ENCODE measurements at regions not wholly inside any gene's neighbourhood (a gene's known extent, or its start where the extent isn't known, plus 50 kb on each side); places are given as distances from the start of the nearest gene placed in this dataset.

DNA sequence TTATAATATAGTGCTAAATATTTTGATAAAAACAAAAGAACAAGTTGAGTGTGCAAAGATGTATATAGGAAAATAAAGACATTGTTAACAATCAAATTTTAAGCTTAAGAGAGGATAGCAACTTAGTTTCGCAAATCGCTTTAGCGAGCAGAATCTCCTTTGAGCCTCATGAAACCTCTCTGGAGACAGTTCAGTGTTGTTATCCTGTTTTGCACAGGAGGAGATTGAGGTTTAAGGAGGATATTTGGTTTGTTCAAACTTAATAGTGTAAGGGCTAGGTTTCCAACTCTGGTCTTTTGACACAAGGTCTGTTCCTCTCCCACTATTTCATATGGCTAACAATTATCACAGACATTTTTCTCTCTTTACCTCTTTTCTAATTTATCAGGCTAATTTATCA is 1848.5 kb upstream of the TENM3 start:
- Histone ChIP-seq H3K36me3 (ENCODE audit: control insufficient read depth, insufficient read depth, low read length) (no peaks in the 10 kb centered on the region), H3K4me1 (no peaks in the 10 kb centered on the region), H3K9me3 (no peaks in the 10 kb centered on the region), H3K27me3 (replicated peaks; ENCODE audit: control insufficient read depth, insufficient read depth, low read length) (no peaks in the 10 kb centered on the region), H3K4me3 (ENCODE audit: low read depth, low read length) (no peak overlapping the region)
- TF ChIP-seq, protein P1, sequence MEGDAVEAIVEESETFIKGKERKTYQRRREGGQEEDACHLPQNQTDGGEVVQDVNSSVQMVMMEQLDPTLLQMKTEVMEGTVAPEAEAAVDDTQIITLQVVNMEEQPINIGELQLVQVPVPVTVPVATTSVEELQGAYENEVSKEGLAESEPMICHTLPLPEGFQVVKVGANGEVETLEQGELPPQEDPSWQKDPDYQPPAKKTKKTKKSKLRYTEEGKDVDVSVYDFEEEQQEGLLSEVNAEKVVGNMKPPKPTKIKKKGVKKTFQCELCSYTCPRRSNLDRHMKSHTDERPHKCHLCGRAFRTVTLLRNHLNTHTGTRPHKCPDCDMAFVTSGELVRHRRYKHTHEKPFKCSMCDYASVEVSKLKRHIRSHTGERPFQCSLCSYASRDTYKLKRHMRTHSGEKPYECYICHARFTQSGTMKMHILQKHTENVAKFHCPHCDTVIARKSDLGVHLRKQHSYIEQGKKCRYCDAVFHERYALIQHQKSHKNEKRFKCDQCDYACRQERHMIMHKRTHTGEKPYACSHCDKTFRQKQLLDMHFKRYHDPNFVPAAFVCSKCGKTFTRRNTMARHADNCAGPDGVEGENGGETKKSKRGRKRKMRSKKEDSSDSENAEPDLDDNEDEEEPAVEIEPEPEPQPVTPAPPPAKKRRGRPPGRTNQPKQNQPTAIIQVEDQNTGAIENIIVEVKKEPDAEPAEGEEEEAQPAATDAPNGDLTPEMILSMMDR (IDR thresholded peaks at IDR 0.05; ENCODE audit: insufficient read depth in 1 of 2, low read depth in 1 of 2, low read length in 1 of 2, severe bottlenecking in 1 of 2, unreplicated experiment in 1 of 2) = no peak
- ChIA-PET POLR2A (no interaction called here), CTCF (no interaction called here)
- Mint-ChIP-seq H3K9me3 (ENCODE audit: unreplicated experiment) (no peaks in the 10 kb centered on the region), H3K27ac (ENCODE audit: unreplicated experiment) (no peak overlapping the region), H3K4me1 (ENCODE audit: low read depth, unreplicated experiment) (no peaks in the 10 kb centered on the region), H3K27me3 (ENCODE audit: insufficient read depth, unreplicated experiment) (no peaks in the 10 kb centered on the region), H3K4me3 (ENCODE audit: unreplicated experiment) (no peak overlapping the region), H3K36me3 (ENCODE audit: insufficient read depth, unreplicated experiment) (no peaks in the 10 kb centered on the region)
- DNase-seq = no peak
- intact Hi-C loops (cut with micrococcal nuclease; ENCODE audit: unreplicated experiment) = no loop called here
- BruUV-seq (replicated peaks) = no TSS peak

DNA sequence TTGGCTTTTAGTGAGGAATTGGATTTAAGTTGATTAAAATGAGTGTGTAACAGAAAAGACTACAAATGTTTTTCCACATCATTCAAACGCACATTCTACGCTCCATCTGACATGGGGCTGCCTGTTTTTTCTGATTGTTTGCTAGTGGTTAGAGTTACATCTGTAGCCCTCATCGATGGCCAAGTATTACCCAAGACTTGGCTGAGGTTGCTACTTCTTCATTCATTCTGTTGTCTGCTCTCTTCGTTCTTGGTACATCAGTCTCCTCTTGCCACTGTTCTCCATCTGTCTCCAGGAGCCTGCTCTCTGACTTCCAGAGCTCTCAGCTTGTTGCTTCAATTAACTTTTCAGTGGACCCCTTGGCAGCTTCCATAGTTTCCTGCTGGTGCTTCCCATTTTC is 1844.6 kb upstream of the TENM3 start:
- intact Hi-C loops (cut with micrococcal nuclease; ENCODE audit: unreplicated experiment) = no loop called here
- Mint-ChIP-seq H3K4me3 (ENCODE audit: unreplicated experiment) (no peak overlapping the region), H3K4me1 (ENCODE audit: low read depth, unreplicated experiment) (no peaks in the 10 kb centered on the region), H3K36me3 (ENCODE audit: insufficient read depth, unreplicated experiment) (no peaks in the 10 kb centered on the region), H3K9me3 (ENCODE audit: unreplicated experiment) (no peaks in the 10 kb centered on the region), H3K27me3 (ENCODE audit: insufficient read depth, unreplicated experiment) (peaks cover 11% of the 10 kb centered on the region), H3K27ac (ENCODE audit: unreplicated experiment) (no peak overlapping the region)
- TF ChIP-seq, protein P1 (IDR thresholded peaks at IDR 0.05; ENCODE audit: insufficient read depth in 1 of 2, low read depth in 1 of 2, low read length in 1 of 2, severe bottlenecking in 1 of 2, unreplicated experiment in 1 of 2) = no peak
- no TSS peak for BruUV-seq (replicated peaks)
- H3K4me3 ChIP-seq (ENCODE audit: low read depth, low read length) = no peak overlapping the region
- H3K4me1 ChIP-seq = no peaks in the 10 kb centered on the region
- no peak for DNase-seq
- H3K27me3 ChIP-seq (replicated peaks; ENCODE audit: control insufficient read depth, insufficient read depth, low read length) = no peaks in the 10 kb centered on the region
- ChIA-PET CTCF (no interaction called here), POLR2A (no interaction called here)
- no peaks in the 10 kb centered on the region for H3K9me3 ChIP-seq
- H3K36me3 ChIP-seq (ENCODE audit: control insufficient read depth, insufficient read depth, low read length) = no peaks in the 10 kb centered on the region

GRCh38 chr4:180407275-180407885 is 1835.8 kb upstream of the TENM3 start:
- Histone ChIP-seq H3K4me3 (ENCODE audit: low read depth, low read length) (no peak overlapping the region), H3K36me3 (ENCODE audit: control insufficient read depth, insufficient read depth, low read length) (no peaks in the 10 kb centered on the region), H3K27me3 (replicated peaks; ENCODE audit: control insufficient read depth, insufficient read depth, low read length) (no peaks in the 10 kb centered on the region), H3K4me1 (no peaks in the 10 kb centered on the region), H3K9me3 (no peaks in the 10 kb centered on the region)
- no peak for DNase-seq
- Mint-ChIP-seq H3K27me3 (ENCODE audit: insufficient read depth, unreplicated experiment) (peaks cover 9% of the 10 kb centered on the region), H3K4me3 (ENCODE audit: unreplicated experiment) (no peak overlapping the region), H3K36me3 (ENCODE audit: insufficient read depth, unreplicated experiment) (no peaks in the 10 kb centered on the region), H3K4me1 (ENCODE audit: low read depth, unreplicated experiment) (no peaks in the 10 kb centered on the region), H3K27ac (ENCODE audit: unreplicated experiment) (no peak overlapping the region), H3K9me3 (ENCODE audit: unreplicated experiment) (no peaks in the 10 kb centered on the region)
- ChIA-PET CTCF (no interaction called here), POLR2A (no interaction called here)
- TF ChIP-seq, protein P1 (IDR thresholded peaks at IDR 0.05; ENCODE audit: insufficient read depth in 1 of 2, low read depth in 1 of 2, low read length in 1 of 2, severe bottlenecking in 1 of 2, unreplicated experiment in 1 of 2) = no peak
- no TSS peak for BruUV-seq (replicated peaks)
- intact Hi-C loops (cut with micrococcal nuclease; ENCODE audit: unreplicated experiment) = no loop called here

Data from Caco-2 (cell line).